ENCODE measurements at regions not wholly inside any gene's neighbourhood (a gene's known extent, or its start where the extent isn't known, plus 50 kb on each side); places are given as distances from the start of the nearest gene placed in this dataset.

DNA sequence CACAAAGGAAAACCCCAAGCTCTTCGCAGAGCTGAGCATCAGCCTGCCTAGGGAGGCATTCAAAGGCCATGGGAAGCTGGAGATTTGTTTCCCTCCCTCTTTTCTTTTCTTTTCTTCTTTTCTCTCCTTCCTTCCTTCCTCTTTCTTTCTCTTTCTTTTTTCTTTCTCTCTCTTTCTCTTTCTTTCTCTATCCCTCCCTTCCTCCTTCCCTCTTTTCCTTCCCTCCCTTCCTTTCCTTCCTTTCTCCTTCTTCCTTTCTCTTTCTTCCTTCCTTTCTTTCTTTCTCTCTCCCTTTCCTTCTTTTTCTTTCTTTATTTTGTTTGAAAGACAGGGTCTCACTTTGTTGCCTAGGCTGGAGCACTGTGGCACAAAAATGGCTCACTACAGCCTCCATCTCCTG, 168.4 kb upstream of the ARL4C start:
- TF ChIP-seq, protein P1, sequence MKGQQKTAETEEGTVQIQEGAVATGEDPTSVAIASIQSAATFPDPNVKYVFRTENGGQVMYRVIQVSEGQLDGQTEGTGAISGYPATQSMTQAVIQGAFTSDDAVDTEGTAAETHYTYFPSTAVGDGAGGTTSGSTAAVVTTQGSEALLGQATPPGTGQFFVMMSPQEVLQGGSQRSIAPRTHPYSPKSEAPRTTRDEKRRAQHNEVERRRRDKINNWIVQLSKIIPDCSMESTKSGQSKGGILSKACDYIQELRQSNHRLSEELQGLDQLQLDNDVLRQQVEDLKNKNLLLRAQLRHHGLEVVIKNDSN (IDR thresholded peaks at IDR 0.05): no peak
- TF ChIP-seq TAF1 (IDR thresholded peaks at IDR 0.05; ENCODE audit: low read depth): no peak
- TF ChIP-seq CREB1 (IDR thresholded peaks at IDR 0.05; ENCODE audit: low read depth): no peak
- no peak for TF ChIP-seq RAD21 (IDR thresholded peaks at IDR 0.05; ENCODE audit: low read depth)
- TF ChIP-seq, protein P2, sequence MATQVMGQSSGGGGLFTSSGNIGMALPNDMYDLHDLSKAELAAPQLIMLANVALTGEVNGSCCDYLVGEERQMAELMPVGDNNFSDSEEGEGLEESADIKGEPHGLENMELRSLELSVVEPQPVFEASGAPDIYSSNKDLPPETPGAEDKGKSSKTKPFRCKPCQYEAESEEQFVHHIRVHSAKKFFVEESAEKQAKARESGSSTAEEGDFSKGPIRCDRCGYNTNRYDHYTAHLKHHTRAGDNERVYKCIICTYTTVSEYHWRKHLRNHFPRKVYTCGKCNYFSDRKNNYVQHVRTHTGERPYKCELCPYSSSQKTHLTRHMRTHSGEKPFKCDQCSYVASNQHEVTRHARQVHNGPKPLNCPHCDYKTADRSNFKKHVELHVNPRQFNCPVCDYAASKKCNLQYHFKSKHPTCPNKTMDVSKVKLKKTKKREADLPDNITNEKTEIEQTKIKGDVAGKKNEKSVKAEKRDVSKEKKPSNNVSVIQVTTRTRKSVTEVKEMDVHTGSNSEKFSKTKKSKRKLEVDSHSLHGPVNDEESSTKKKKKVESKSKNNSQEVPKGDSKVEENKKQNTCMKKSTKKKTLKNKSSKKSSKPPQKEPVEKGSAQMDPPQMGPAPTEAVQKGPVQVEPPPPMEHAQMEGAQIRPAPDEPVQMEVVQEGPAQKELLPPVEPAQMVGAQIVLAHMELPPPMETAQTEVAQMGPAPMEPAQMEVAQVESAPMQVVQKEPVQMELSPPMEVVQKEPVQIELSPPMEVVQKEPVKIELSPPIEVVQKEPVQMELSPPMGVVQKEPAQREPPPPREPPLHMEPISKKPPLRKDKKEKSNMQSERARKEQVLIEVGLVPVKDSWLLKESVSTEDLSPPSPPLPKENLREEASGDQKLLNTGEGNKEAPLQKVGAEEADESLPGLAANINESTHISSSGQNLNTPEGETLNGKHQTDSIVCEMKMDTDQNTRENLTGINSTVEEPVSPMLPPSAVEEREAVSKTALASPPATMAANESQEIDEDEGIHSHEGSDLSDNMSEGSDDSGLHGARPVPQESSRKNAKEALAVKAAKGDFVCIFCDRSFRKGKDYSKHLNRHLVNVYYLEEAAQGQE (IDR thresholded peaks at IDR 0.05; ENCODE audit: low read depth): no peak
- no peak for TF ChIP-seq EP300 (IDR thresholded peaks at IDR 0.05; ENCODE audit: borderline replicate concordance)
- no peak for TF ChIP-seq ZBTB7A (IDR thresholded peaks at IDR 0.05; ENCODE audit: low read depth)
- no peak for TF ChIP-seq NFIC (IDR thresholded peaks at IDR 0.05)
- TF ChIP-seq, protein P3, sequence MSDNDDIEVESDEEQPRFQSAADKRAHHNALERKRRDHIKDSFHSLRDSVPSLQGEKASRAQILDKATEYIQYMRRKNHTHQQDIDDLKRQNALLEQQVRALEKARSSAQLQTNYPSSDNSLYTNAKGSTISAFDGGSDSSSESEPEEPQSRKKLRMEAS (IDR thresholded peaks at IDR 0.05): no peak
- no peak for TF ChIP-seq EGR1 (IDR thresholded peaks at IDR 0.05)
